Calu3 (cell line): ENCODE measurements at regions not wholly inside any gene's neighbourhood (a gene's known extent, or its start where the extent isn't known, plus 50 kb on each side); places are given as distances from the start of the nearest gene placed in this dataset.

ENCODE experiments used
- BruUV-seq: library from RNA; stranded (reverse); fragments of 400-500 nt; replicated peaks from 2 replicates; lab custom pipeline; 2021; lab: Mats Ljungman, UMichigan
- CTCF ChIA-PET: fragments of 300-600 bp; sonication (Branson Sonifier 250); formaldehyde crosslinking; loops from one replicate; lab custom pipeline; 2022; ENCODE audit warnings: antibody characterized with exemption; lab: Charles Lee
- DNase-seq: peaks from one replicate; pipeline ENCODE4 v3.0.0; 2022
- H3K27ac Mint-ChIP-seq: one replicate; pipeline ENCODE4 v1.8.0; 2022; ENCODE audit warnings: mixed read lengths; ENCODE audit not compliant: unreplicated experiment
- H3K27me3 Mint-ChIP-seq: one replicate; pipeline ENCODE4 v1.8.0; 2022; ENCODE audit warnings: mixed read lengths; ENCODE audit not compliant: unreplicated experiment
- H3K36me3 Mint-ChIP-seq: one replicate; pipeline ENCODE4 v1.8.0; 2022; ENCODE audit warnings: mild to moderate bottlenecking, moderate library complexity, mixed read lengths; ENCODE audit not compliant: insufficient read depth, unreplicated experiment
- H3K4me1 Mint-ChIP-seq: one replicate; pipeline ENCODE4 v1.8.0; 2022; ENCODE audit warnings: mild to moderate bottlenecking, low read depth, mixed read lengths; ENCODE audit not compliant: unreplicated experiment
- H3K4me3 Mint-ChIP-seq: one replicate; pipeline ENCODE4 v1.8.0; 2022; ENCODE audit warnings: mild to moderate bottlenecking, low read depth, moderate library complexity, mixed read lengths; ENCODE audit not compliant: unreplicated experiment
- H3K9me3 Mint-ChIP-seq: one replicate; pipeline ENCODE4 v1.8.0; 2022; ENCODE audit warnings: low read depth, mixed read lengths; ENCODE audit not compliant: unreplicated experiment
- intact Hi-C: fragments of 100-400 bp; cut with micrococcal nuclease; formaldehyde crosslinking; loops from one replicate; pipeline ENCODE4 v1.10.0; 2022; ENCODE audit not compliant: unreplicated experiment
- TF ChIP-seq, protein P1 (sequence below): fragments of 200-600 bp; IDR thresholded peaks from one replicate; pipeline ENCODE4 v1.8.0; 2022; ENCODE audit warnings: antibody characterized with exemption; ENCODE audit not compliant: unreplicated experiment

DNA sequence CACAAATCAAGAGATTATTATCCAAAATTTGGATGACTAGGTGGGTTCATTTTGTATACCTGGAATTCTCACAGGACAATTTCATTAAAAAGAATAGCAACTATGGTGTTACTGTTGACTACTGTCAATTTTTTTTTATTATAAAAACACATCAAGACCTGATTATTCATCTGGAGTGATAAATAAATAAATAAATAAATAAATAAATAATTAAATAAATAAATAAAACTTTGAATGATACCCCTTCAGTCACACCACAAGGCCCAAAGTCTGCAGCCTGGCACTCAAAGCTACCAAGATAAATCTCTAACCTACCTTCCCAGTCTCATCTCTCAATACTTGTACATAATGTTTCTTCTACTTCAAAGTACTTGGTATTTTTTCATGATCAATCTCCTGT, 294.0 kb upstream of the KLHL29 start:
- Mint-ChIP-seq H3K36me3 (no peaks in the 10 kb centered on the region), H3K27me3 (no peaks in the 10 kb centered on the region)
- CTCF ChIA-PET, result no interaction called here

DNA sequence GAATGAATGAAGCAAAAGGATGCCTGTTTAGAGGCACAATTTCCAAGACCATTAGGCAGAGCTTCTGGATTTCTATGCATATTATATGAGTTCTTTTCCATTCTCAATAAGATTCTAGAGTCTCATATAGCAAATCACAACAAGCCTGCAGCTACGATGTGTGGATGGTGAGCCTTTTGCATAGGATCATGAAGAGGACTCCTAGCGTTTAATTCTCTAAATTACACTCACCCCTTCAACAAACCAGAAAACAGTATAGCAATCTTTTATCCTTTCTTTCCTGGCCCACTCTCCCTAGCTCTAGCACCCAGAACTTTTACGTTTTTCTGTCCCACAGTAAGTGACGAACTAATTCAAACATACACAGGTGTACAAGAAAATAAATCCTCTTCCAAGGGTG, 293.1 kb upstream of the KLHL29 start:
- H3K27me3 Mint-ChIP-seq, result no peaks in the 10 kb centered on the region
- no peaks in the 10 kb centered on the region for H3K4me1 Mint-ChIP-seq
- intact Hi-C loops, result no loop called here
- no peak for DNase-seq
- CTCF ChIA-PET, result no interaction called here
- no peak overlapping the region for H3K27ac Mint-ChIP-seq
- no TSS peak for BruUV-seq
- TF ChIP-seq, protein P1, sequence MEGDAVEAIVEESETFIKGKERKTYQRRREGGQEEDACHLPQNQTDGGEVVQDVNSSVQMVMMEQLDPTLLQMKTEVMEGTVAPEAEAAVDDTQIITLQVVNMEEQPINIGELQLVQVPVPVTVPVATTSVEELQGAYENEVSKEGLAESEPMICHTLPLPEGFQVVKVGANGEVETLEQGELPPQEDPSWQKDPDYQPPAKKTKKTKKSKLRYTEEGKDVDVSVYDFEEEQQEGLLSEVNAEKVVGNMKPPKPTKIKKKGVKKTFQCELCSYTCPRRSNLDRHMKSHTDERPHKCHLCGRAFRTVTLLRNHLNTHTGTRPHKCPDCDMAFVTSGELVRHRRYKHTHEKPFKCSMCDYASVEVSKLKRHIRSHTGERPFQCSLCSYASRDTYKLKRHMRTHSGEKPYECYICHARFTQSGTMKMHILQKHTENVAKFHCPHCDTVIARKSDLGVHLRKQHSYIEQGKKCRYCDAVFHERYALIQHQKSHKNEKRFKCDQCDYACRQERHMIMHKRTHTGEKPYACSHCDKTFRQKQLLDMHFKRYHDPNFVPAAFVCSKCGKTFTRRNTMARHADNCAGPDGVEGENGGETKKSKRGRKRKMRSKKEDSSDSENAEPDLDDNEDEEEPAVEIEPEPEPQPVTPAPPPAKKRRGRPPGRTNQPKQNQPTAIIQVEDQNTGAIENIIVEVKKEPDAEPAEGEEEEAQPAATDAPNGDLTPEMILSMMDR, result no peak
- H3K9me3 Mint-ChIP-seq, result peaks cover 6% of the 10 kb centered on the region
- H3K4me3 Mint-ChIP-seq, result no peak overlapping the region
- no peaks in the 10 kb centered on the region for H3K36me3 Mint-ChIP-seq

More for the DNA sequence above, 294.0 kb upstream of the KLHL29 start:
- Mint-ChIP-seq H3K9me3 (peaks cover 6% of the 10 kb centered on the region), H3K27ac (no peak overlapping the region), H3K4me3 (no peak overlapping the region), H3K4me1 (no peaks in the 10 kb centered on the region)
- DNase-seq, result no peak
- intact Hi-C loops, result no loop called here
- BruUV-seq, result no TSS peak
- TF ChIP-seq, protein P1, result no peak

DNA sequence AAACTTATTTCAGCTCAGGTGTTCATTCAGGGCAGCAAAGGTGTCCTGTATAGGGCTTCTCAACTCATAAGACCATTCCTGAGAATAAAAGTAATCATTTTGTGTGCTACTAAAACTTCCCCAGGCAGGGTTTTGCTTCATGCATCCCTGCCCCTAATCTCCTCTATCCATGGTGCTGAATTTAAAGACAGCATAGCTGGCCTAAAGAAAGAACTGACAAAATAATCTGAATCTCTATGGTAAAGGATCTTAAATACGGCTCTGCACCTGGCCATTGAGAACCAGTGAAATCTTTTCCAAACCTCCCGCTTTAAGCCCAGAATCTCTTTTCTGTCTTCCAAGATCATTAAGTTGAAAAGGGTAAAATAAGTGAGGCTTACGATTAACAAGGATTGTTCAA, 292.1 kb upstream of the KLHL29 start:
- TF ChIP-seq, protein P1, result no peak
- no TSS peak for BruUV-seq
- Mint-ChIP-seq H3K9me3 (peaks cover 3% of the 10 kb centered on the region), H3K4me3 (no peak overlapping the region), H3K27ac (no peak overlapping the region), H3K27me3 (no peaks in the 10 kb centered on the region), H3K36me3 (no peaks in the 10 kb centered on the region), H3K4me1 (no peaks in the 10 kb centered on the region)
- DNase-seq, result no peak
- CTCF ChIA-PET, result no interaction called here
- intact Hi-C loops, result no loop called here

DNA sequence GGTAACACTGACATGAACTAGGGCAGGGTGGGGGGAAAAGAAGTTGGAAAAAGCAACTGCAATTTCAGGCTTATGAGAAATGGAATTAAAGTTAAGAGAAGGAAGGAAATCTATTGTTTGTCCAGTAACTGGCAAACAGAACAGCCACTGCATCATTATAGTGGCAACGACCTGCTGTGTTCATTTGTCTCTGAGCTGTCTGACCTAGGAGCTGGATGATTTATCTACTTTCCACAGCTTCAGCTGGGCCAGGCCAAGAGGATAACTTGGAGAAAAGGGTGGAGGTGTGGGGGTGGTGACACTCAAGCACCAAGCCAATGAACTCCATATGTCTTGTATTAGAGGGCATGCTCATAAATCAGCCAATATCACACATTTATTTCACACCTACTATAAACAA, 291.5 kb upstream of the KLHL29 start:
- no TSS peak for BruUV-seq
- Mint-ChIP-seq H3K4me1 (no peaks in the 10 kb centered on the region), H3K27ac (no peak overlapping the region), H3K9me3 (peaks cover 3% of the 10 kb centered on the region), H3K27me3 (no peaks in the 10 kb centered on the region), H3K4me3 (no peak overlapping the region), H3K36me3 (no peaks in the 10 kb centered on the region)
- intact Hi-C loops, result no loop called here
- TF ChIP-seq, protein P1, result no peak
- no peak for DNase-seq
- CTCF ChIA-PET, result no interaction called here
